HCT116 (cell line): ENCODE measurements at regions not wholly inside any gene's neighbourhood (a gene's known extent, or its start where the extent isn't known, plus 50 kb on each side); places are given as distances from the start of the nearest gene placed in this dataset.

Experiments
- CTCF ChIP-seq, 3 experiments: fragments of 200-600 bp in 1 of 3; sonication (generic) in 1 of 3; IDR thresholded peaks in 2 of 3; conservative IDR thresholded peaks in 1 of 3; 2 replicates each; pipeline ENCODE4 v1.5.1; 2012 to 2017; ENCODE audit warnings: low read depth in 2 of 3, low read length in 2 of 3, antibody characterized with exemption in 1 of 3, borderline replicate concordance in 1 of 3, control low read depth in 1 of 3, mild to moderate bottlenecking in 1 of 3, mixed read lengths in 1 of 3, mixed run types in 1 of 3, moderate library complexity in 1 of 3; ENCODE audit not compliant: insufficient read depth in 1 of 3
- EZH2 ChIP-seq: fragments of 200-600 bp; sonication (generic); IDR thresholded peaks from 2 replicates; pipeline ENCODE4 v1.6.1; 2017; ENCODE audit warnings: antibody characterized with exemption, mixed run types
- MAX ChIP-seq: IDR thresholded peaks from 2 replicates; pipeline ENCODE4 v1.6.1; 2012
- RAD21 ChIP-seq: IDR thresholded peaks from 2 replicates; pipeline ENCODE4 v1.6.1; 2012; ENCODE audit warnings: low read depth, mild to moderate bottlenecking

GRCh38 chr11:110347660-110348059 lies 51.2 kb upstream of the RDX start:
- TF ChIP-seq RAD21, result no peak
- TF ChIP-seq EZH2, result no peak
- no peak for TF ChIP-seq CTCF (IDR thresholded peaks at IDR 0.05 in 2 of 3, conservative IDR thresholded peaks at IDR 0.05 in 1 of 3; ENCODE audit: borderline replicate concordance in 1 of 3, insufficient read depth in 1 of 3, low read depth in 2 of 3, low read length in 2 of 3)
- no peak for TF ChIP-seq MAX
